Epidermal melanocyte (primary cell): ENCODE measurements at regions not wholly inside any gene's neighbourhood (a gene's known extent, or its start where the extent isn't known, plus 50 kb on each side); places are given as distances from the start of the nearest gene placed in this dataset.
"Not testable (repeated sequence)": the region's sequence is repeated elsewhere in the genome, so short reads cannot be mapped to it uniquely, and the experiment has no call there.

Source experiments
- DNase-seq: peaks from one replicate; pipeline ENCODE4 v3.0.0; 2011; ENCODE audit warnings: low spot score; ENCODE audit not compliant: insufficient read length

- DNase-seq = no peak
Observed at GRCh38 chr1:29682171-29682918, 446.0 kb downstream of the PTPRU start.

- not testable (repeated sequence) for DNase-seq
Observed at GRCh38 chr1:29681416-29681815, 445.1 kb downstream of the PTPRU start.

GRCh38 chr1:29679828-29680558 is 443.7 kb downstream of the PTPRU start:
- no peak for DNase-seq

- no peak for DNase-seq
Observed at GRCh38 chr1:29679316-29679715, 443.0 kb downstream of the PTPRU start.

- DNase-seq = no peak
Observed at GRCh38 chr1:29677028-29678024, 441.0 kb downstream of the PTPRU start.

- no peak for DNase-seq
Observed at GRCh38 chr1:29676496-29676895, 440.2 kb downstream of the PTPRU start.

- DNase-seq = no peak
Observed at GRCh38 chr1:29675481-29676263, 439.4 kb downstream of the PTPRU start.

GRCh38 chr1:29674627-29675326 is 438.5 kb downstream of the PTPRU start:
- no peak for DNase-seq

- DNase-seq = no peak
Observed at GRCh38 chr1:29673669-29674626, 437.6 kb downstream of the PTPRU start.

- DNase-seq = no peak
Observed at GRCh38 chr1:29673228-29673500, 436.8 kb downstream of the PTPRU start.

GRCh38 chr1:29672416-29673227 is 436.3 kb downstream of the PTPRU start:
- DNase-seq = no peak

- DNase-seq = no peak
Observed at GRCh38 chr1:29671446-29672356, 435.4 kb downstream of the PTPRU start.

- DNase-seq = no peak
Observed at GRCh38 chr1:29670752-29671151, 434.4 kb downstream of the PTPRU start.

- DNase-seq = no peak
Observed at GRCh38 chr1:29669912-29670311, 433.6 kb downstream of the PTPRU start.

GRCh38 chr1:29669158-29669871 is 433.0 kb downstream of the PTPRU start:
- no peak for DNase-seq

GRCh38 chr1:29668551-29669157 is 432.3 kb downstream of the PTPRU start:
- DNase-seq = no peak
